ENCODE measurements at regions not wholly inside any gene's neighbourhood (a gene's known extent, or its start where the extent isn't known, plus 50 kb on each side); places are given as distances from the start of the nearest gene placed in this dataset.

DNA sequence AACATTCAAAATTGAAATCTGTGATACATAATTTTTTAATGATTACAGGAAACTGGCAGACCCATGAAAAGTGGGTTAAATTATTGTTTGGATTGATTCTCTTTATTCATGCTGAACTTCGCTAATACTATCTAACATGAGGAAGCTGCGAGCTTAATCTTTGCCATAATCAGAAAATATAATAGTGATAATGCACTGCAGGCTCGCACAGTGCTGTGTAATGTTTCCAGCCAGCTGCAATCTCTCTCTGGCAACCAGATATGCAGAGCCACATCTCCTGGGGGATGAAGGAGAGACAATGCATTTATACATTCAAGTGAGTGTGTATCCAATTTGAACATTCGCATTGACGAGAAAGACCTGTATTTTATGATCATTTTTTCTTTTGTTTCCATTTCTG lies 669.7 kb upstream of the RGMB start:
- no peak for DNase-seq (ENCODE audit: extremely low read depth, insufficient read length)
- Histone ChIP-seq H3K27me3 (replicated peaks; ENCODE audit: control insufficient read depth, insufficient read depth, low read length) (no peaks in the 10 kb centered on the region), H3K36me3 (ENCODE audit: control insufficient read depth, insufficient read depth, low read length) (no peaks in the 10 kb centered on the region), H3K4me3 (replicated peaks; ENCODE audit: low read depth, low read length) (no peak overlapping the region)
- TF ChIP-seq, protein P1, sequence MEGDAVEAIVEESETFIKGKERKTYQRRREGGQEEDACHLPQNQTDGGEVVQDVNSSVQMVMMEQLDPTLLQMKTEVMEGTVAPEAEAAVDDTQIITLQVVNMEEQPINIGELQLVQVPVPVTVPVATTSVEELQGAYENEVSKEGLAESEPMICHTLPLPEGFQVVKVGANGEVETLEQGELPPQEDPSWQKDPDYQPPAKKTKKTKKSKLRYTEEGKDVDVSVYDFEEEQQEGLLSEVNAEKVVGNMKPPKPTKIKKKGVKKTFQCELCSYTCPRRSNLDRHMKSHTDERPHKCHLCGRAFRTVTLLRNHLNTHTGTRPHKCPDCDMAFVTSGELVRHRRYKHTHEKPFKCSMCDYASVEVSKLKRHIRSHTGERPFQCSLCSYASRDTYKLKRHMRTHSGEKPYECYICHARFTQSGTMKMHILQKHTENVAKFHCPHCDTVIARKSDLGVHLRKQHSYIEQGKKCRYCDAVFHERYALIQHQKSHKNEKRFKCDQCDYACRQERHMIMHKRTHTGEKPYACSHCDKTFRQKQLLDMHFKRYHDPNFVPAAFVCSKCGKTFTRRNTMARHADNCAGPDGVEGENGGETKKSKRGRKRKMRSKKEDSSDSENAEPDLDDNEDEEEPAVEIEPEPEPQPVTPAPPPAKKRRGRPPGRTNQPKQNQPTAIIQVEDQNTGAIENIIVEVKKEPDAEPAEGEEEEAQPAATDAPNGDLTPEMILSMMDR (IDR thresholded peaks at IDR 0.05; ENCODE audit: insufficient read depth, low read length, poor library complexity, severe bottlenecking): no peak

DNA sequence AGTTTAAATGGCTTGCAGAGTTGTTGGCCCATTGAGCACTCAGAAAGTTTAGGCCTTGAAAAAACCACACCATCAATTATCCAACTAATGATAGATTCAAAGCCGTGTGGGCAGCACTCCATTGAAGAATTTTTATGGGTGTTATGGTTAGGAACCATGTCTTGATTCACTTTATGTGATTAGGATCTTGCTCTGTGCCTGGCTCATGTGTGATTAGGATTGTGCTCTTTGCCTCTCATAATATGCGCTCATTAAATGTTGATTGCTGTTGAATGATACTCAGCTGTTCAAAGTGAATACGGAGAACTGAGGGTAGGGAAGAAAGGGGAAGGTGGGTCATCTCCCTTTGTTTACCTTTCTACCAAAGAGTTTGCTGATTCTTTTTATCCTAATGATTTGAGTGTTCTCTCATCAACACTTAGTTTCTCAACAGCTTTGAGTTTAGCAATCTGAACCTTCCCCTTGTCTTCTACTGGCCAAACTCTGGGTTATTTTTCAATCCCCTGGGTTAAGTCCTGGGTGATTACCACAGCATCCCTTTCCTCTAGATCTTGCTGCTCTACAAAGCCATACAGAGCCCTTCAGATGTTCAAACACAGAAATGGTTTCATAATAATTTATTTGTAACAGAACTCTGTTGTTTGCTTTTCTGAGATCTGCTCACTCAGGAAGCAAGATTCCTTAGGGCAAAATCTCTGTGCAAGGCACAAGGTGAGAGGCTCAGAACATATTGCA lies 668.8 kb upstream of the RGMB start:
- no peak overlapping the region for H3K4me3 ChIP-seq (replicated peaks; ENCODE audit: low read depth, low read length)
- TF ChIP-seq, protein P1 (IDR thresholded peaks at IDR 0.05; ENCODE audit: insufficient read depth, low read length, poor library complexity, severe bottlenecking): no peak
- no peak for DNase-seq (ENCODE audit: extremely low read depth, insufficient read length)
- H3K27me3 ChIP-seq (replicated peaks; ENCODE audit: control insufficient read depth, insufficient read depth, low read length): no peaks in the 10 kb centered on the region
- H3K36me3 ChIP-seq (ENCODE audit: control insufficient read depth, insufficient read depth, low read length): no peaks in the 10 kb centered on the region

DNA sequence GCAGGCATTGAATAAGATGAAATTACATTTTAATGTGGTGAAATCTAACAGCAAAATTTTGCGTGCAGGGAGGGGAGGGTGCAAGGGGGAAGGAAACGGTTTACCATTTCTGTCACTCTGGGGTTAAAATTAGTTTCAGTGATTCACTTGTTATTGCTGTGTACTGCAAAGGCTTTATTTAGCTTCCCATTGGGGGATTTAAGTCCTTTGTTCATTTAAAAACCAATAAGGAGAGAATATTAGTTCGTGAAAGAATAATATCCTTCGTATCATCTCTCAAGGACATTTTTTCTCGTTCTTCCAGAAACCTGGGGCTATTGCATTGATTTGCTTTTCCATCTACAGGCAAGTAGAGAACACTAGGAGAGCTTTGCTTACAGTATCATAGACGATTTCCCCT lies 667.8 kb upstream of the RGMB start:
- Histone ChIP-seq H3K36me3 (ENCODE audit: control insufficient read depth, insufficient read depth, low read length) (no peaks in the 10 kb centered on the region), H3K27me3 (replicated peaks; ENCODE audit: control insufficient read depth, insufficient read depth, low read length) (no peaks in the 10 kb centered on the region), H3K4me3 (replicated peaks; ENCODE audit: low read depth, low read length) (no peak overlapping the region)
- DNase-seq (ENCODE audit: extremely low read depth, insufficient read length): no peak
- TF ChIP-seq, protein P1 (IDR thresholded peaks at IDR 0.05; ENCODE audit: insufficient read depth, low read length, poor library complexity, severe bottlenecking): no peak

DNA sequence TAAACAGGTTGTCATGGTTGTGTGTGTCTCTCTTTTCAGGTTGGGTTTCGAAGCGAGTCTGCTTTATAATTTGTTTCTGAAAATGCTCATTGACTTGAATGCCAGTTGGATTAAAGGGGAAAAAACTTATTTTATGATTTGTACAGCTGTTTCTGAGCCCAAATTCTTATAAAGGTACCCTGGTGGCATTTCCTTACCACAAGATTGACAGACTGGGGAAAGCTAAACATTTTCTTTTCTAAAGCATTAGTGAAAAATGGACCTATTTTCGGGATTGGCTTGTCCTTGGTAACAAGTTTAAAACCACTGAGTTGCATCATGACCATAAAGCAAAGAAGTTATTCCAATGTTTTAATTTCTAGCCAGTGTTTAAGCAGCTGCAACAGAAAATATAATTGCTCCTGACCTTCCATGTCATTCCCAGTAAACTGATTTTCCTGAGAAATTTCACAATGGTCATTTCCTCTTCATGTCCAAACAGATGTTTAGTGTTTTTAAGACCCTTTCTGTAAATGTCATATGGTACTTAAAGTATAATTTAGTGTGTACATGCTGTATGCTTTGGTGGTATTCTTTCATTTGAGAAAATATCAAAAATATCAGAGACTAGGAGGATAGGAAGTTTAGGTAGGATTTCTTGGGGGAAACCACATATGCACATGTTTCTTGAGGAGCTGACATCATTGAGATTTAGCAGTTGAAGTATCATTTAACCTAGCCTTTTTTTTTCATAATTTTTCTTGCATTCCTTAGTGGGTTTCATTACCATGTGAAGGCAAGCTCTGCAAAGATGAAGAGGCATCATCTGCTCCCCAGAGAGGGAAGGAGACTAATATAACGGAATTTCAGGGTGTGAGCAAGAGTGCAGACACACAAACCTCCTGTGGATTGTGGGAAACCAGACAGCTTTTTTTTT lies 667.1 kb upstream of the RGMB start:
- Histone ChIP-seq H3K36me3 (ENCODE audit: control insufficient read depth, insufficient read depth, low read length) (no peaks in the 10 kb centered on the region), H3K4me3 (replicated peaks; ENCODE audit: low read depth, low read length) (no peak overlapping the region), H3K27me3 (replicated peaks; ENCODE audit: control insufficient read depth, insufficient read depth, low read length) (no peaks in the 10 kb centered on the region)
- TF ChIP-seq, protein P1 (IDR thresholded peaks at IDR 0.05; ENCODE audit: insufficient read depth, low read length, poor library complexity, severe bottlenecking): no peak
- DNase-seq (ENCODE audit: extremely low read depth, insufficient read length): no peak

DNA sequence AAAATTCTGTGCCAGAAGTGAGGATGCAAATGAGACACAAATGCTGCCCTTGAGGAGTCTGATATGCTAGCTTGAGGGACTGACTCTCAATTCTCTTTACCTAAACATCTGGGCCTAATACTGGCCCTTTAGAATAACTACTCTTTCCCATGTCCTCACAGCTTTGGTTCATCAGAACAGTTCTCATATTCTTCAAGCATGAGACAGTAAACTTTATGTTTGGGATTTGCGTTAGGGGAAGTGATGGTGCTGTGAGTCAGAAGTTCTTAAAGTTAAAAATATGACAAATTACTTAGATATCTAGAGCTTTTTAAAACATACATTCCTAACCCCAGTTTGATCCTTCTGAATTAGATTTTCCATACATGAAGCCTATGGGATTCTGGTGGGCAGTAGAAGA lies 665.0 kb upstream of the RGMB start:
- TF ChIP-seq, protein P1 (IDR thresholded peaks at IDR 0.05; ENCODE audit: insufficient read depth, low read length, poor library complexity, severe bottlenecking): no peak
- Histone ChIP-seq H3K4me3 (replicated peaks; ENCODE audit: low read depth, low read length) (no peak overlapping the region), H3K27me3 (replicated peaks; ENCODE audit: control insufficient read depth, insufficient read depth, low read length) (no peaks in the 10 kb centered on the region), H3K36me3 (ENCODE audit: control insufficient read depth, insufficient read depth, low read length) (no peaks in the 10 kb centered on the region)
- DNase-seq (ENCODE audit: extremely low read depth, insufficient read length): no peak
